WTC11 (cell line): ENCODE measurements at regions not wholly inside any gene's neighbourhood (a gene's known extent, or its start where the extent isn't known, plus 50 kb on each side); places are given as distances from the start of the nearest gene placed in this dataset.

Source experiments
- ATAC-seq: fragments of 200-7000 bp; cut with Tn5 transposase; 2 replicates; pipeline ENCODE4 v1.10.0; 2021; ENCODE audit warnings: mild to moderate bottlenecking, moderate library complexity
- CTCF ChIA-PET: fragments of 300-600 bp; sonication (Branson Sonifier 250); formaldehyde crosslinking; loops from one replicate; lab custom pipeline; 2021; ENCODE audit warnings: antibody characterized with exemption; lab: Charles Lee
- POLR2A ChIA-PET: fragments of 350-600 bp; sonication (Branson Sonifier 250); formaldehyde crosslinking; loops from one replicate; lab custom pipeline; 2021; ENCODE audit warnings: antibody characterized with exemption; lab: Charles Lee
- DNase-seq: peaks from one replicate; pipeline ENCODE4 v3.0.0; 2021; ENCODE audit warnings: low spot score
- H3K27ac Mint-ChIP-seq: 2 replicates; pipeline ENCODE4 v1.8.0; 2021; ENCODE audit warnings: mixed read lengths
- H3K27me3 Mint-ChIP-seq: 2 replicates; pipeline ENCODE4 v1.8.0; 2021; ENCODE audit warnings: low read depth, mild to moderate bottlenecking, moderate library complexity, mixed read lengths
- H3K36me3 Mint-ChIP-seq: 2 replicates; pipeline ENCODE4 v1.8.0; 2021; ENCODE audit warnings: mixed read lengths
- H3K4me1 Mint-ChIP-seq: 2 replicates; pipeline ENCODE4 v1.8.0; 2022; ENCODE audit warnings: mixed read lengths
- H3K4me3 Mint-ChIP-seq: 2 replicates; pipeline ENCODE4 v1.8.0; 2021; ENCODE audit warnings: mild to moderate bottlenecking, moderate library complexity, mixed read lengths
- H3K9me3 Mint-ChIP-seq: 2 replicates; pipeline ENCODE4 v1.8.0; 2021; ENCODE audit warnings: mixed read lengths
- AR ChIP-seq: fragments of 250-450 bp; sonication (Bioruptor Pico); IDR thresholded peaks from 2 replicates; pipeline ENCODE4 v1.9.0; 2021; ENCODE audit warnings: mild to moderate bottlenecking
- CDX4 ChIP-seq: fragments of 250-450 bp; sonication (Bioruptor Pico); IDR thresholded peaks from 2 replicates; pipeline ENCODE4 v1.9.0; 2021; ENCODE audit warnings: moderate library complexity, mild to moderate bottlenecking, inconsistent platforms, borderline replicate concordance
- CTCF ChIP-seq: fragments of 200-600 bp; IDR thresholded peaks from 2 replicates; pipeline ENCODE4 v1.8.0; 2022; ENCODE audit warnings: antibody characterized with exemption
- E2F1 ChIP-seq: sonication (generic); formaldehyde crosslinking; IDR thresholded peaks from 2 replicates; pipeline ENCODE4 v1.8.0; 2022; ENCODE audit warnings: mild to moderate bottlenecking, missing genetic modification reagents
- E2F5 ChIP-seq: sonication (generic); formaldehyde crosslinking; IDR thresholded peaks from 2 replicates; pipeline ENCODE4 v1.8.1; 2022; ENCODE audit warnings: mild to moderate bottlenecking, moderate library complexity, missing genetic modification reagents
- IRF2 ChIP-seq: sonication (generic); formaldehyde crosslinking; IDR thresholded peaks from 2 replicates; pipeline ENCODE4 v1.8.0; 2022; ENCODE audit warnings: low read depth, missing genetic modification reagents, borderline replicate concordance
- PRDM15 ChIP-seq: sonication (generic); formaldehyde crosslinking; IDR thresholded peaks from 2 replicates; pipeline ENCODE4 v1.8.0; 2022; ENCODE audit warnings: missing genetic modification reagents
- PRRX2 ChIP-seq: fragments of 250-450 bp; sonication (Bioruptor Pico); IDR thresholded peaks from 2 replicates; pipeline ENCODE4 v1.8.0; 2021; ENCODE audit warnings: mild to moderate bottlenecking
- SMAD3 ChIP-seq: sonication (generic); formaldehyde crosslinking; IDR thresholded peaks from 2 replicates; pipeline ENCODE4 v1.8.0; 2022; ENCODE audit warnings: missing genetic modification reagents, mild to moderate bottlenecking, borderline replicate concordance
- SP1 ChIP-seq: sonication (generic); formaldehyde crosslinking; conservative IDR thresholded peaks from 2 replicates; pipeline ENCODE4 v1.8.1; 2022; ENCODE audit warnings: missing genetic modification reagents
- USF2 ChIP-seq: sonication (generic); formaldehyde crosslinking; IDR thresholded peaks from 2 replicates; pipeline ENCODE4 v1.8.1; 2023; ENCODE audit warnings: mild to moderate bottlenecking, missing genetic modification reagents, moderate library complexity
- ZBTB43 ChIP-seq: sonication (generic); formaldehyde crosslinking; IDR thresholded peaks from 2 replicates; pipeline ENCODE4 v1.8.1; 2023; ENCODE audit warnings: mild to moderate bottlenecking, missing genetic modification reagents
- ZNF532 ChIP-seq: fragments of 250-450 bp; sonication (Bioruptor Pico); IDR thresholded peaks from 2 replicates; pipeline ENCODE4 v1.9.0; 2021; ENCODE audit warnings: mild to moderate bottlenecking, borderline replicate concordance

GRCh38 chr13:105994340-105994739 lies 541.1 kb downstream of the EFNB2 start:
- CTCF ChIA-PET = no interaction called here
- TF ChIP-seq ZNF532 (CRISPR knock-in tag) (no peak), E2F5 (CRISPR knock-in tag) (no peak), IRF2 (CRISPR knock-in tag) (no peak), SP1 (CRISPR knock-in tag) (no peak), AR (CRISPR knock-in tag) (no peak), CDX4 (CRISPR knock-in tag) (no peak), PRDM15 (CRISPR knock-in tag) (no peak), USF2 (no peak), E2F1 (no peak), SMAD3 (CRISPR knock-in tag) (no peak), PRRX2 (no peak), ZBTB43 (CRISPR knock-in tag) (no peak), CTCF (no peak)
- TF ChIP-seq, all 79 proteins: peak for 0
- ATAC-seq = no peak
- Mint-ChIP-seq H3K36me3 (no peaks in the 10 kb centered on the region), H3K4me3 (no peak overlapping the region), H3K4me1 (no peaks in the 10 kb centered on the region), H3K27me3 (no peaks in the 10 kb centered on the region), H3K9me3 (peaks cover 5% of the 10 kb centered on the region), H3K27ac (no peak overlapping the region)
- POLR2A ChIA-PET = no interaction called here
- no peak for DNase-seq
